GM18498 (cell line): ENCODE measurements at regions not wholly inside any gene's neighbourhood (a gene's known extent, or its start where the extent isn't known, plus 50 kb on each side); places are given as distances from the start of the nearest gene placed in this dataset.
A peak's percentile ranks its signal among the peaks of the same experiment; 100 is the strongest.
"Not testable (repeated sequence)": the region's sequence is repeated elsewhere in the genome, so short reads cannot be mapped to it uniquely, and the experiment has no call there.

Experiments used
- ATAC-seq: cut with Tn5 transposase; IDR thresholded peaks from one replicate; pipeline ENCODE4 v1.9.1; 2021; ENCODE audit warnings: mild to moderate bottlenecking, moderate library complexity; ENCODE audit not compliant: unreplicated experiment

- ATAC-seq = no peak
Observed at GRCh38 chr13:110045919-110046318, 259.5 kb upstream of the IRS2 start.

- no peak for ATAC-seq
Observed at GRCh38 chr13:110045202-110045601, 258.8 kb upstream of the IRS2 start.

- no peak for ATAC-seq
Observed at GRCh38 chr13:110044551-110045111, 258.2 kb upstream of the IRS2 start.

GRCh38 chr13:110042253-110042950 is 256.0 kb upstream of the IRS2 start:
- ATAC-seq = no peak

- not testable (repeated sequence) for ATAC-seq
Observed at GRCh38 chr13:110041638-110042037, 255.3 kb upstream of the IRS2 start.

GRCh38 chr13:110037925-110038573 is 251.7 kb upstream of the IRS2 start:
- ATAC-seq = peak; percentile 96

- ATAC-seq = no peak
Observed at GRCh38 chr13:110036060-110036459, 249.7 kb upstream of the IRS2 start.

GRCh38 chr13:110034031-110034549 is 247.7 kb upstream of the IRS2 start:
- no peak for ATAC-seq

- ATAC-seq = no peak
Observed at GRCh38 chr13:110032969-110033368, 246.6 kb upstream of the IRS2 start.

GRCh38 chr13:110030394-110030928 is 244.1 kb upstream of the IRS2 start:
- peak; percentile 80 for ATAC-seq

GRCh38 chr13:110028838-110029621 is 242.6 kb upstream of the IRS2 start:
- no peak for ATAC-seq

GRCh38 chr13:110028311-110028710 is 241.9 kb upstream of the IRS2 start:
- ATAC-seq = no peak

- ATAC-seq = no peak
Observed at GRCh38 chr13:110027470-110028240, 241.3 kb upstream of the IRS2 start.

GRCh38 chr13:110024645-110024980 is 238.2 kb upstream of the IRS2 start:
- ATAC-seq = no peak

- no peak for ATAC-seq
Observed at GRCh38 chr13:110023729-110024644, 237.6 kb upstream of the IRS2 start.

- ATAC-seq = no peak
Observed at GRCh38 chr13:110018009-110018408, 231.6 kb upstream of the IRS2 start.

GRCh38 chr13:110017379-110017778 is 231.0 kb upstream of the IRS2 start:
- no peak for ATAC-seq

- no peak for ATAC-seq
Observed at GRCh38 chr13:110015253-110015652, 228.9 kb upstream of the IRS2 start.

- ATAC-seq = no peak
Observed at GRCh38 chr13:110014719-110015118, 228.3 kb upstream of the IRS2 start.
